Uterus (tissue), 3 donors: ENCODE measurements at regions not wholly inside any gene's neighbourhood (a gene's known extent, or its start where the extent isn't known, plus 50 kb on each side); places are given as distances from the start of the nearest gene placed in this dataset.
"Not testable (repeated sequence)": the region's sequence is repeated elsewhere in the genome, so short reads cannot be mapped to it uniquely, and the experiment has no call there.

Source experiments
- DNase-seq, 2 donors: peaks; one replicate each; pipeline ENCODE4 v3.0.0-alpha.2; 2019 to 2020
- H3K27ac ChIP-seq, 2 donors: fragments of 200-600 bp; sonication (generic); 1 replicate in 1 of 2; 2 replicates in 1 of 2; pipeline ENCODE4 v1.5.1; 2016 to 2018
- H3K27me3 ChIP-seq, 2 donors: fragments of 200-600 bp; sonication (generic); one replicate each; pipeline ENCODE4 v1.5.1; 2018 to 2019; ENCODE audit warnings: control low read depth in 1 of 2
- H3K36me3 ChIP-seq, 2 donors: fragments of 200-600 bp; sonication (generic); one replicate each; pipeline ENCODE4 v1.5.1; 2019; ENCODE audit warnings: control low read depth in 1 of 2
- H3K4me1 ChIP-seq, 2 donors: fragments of 200-600 bp; sonication (generic); one replicate each; pipeline ENCODE4 v1.5.1; 2018 to 2019; ENCODE audit warnings: control low read depth in 1 of 2
- H3K4me3 ChIP-seq, 2 donors: fragments of 200-600 bp; sonication (generic); 1 replicate in 1 of 2; 2 replicates in 1 of 2; pipeline ENCODE4 v1.5.1; 2018 to 2019; ENCODE audit warnings: mild to moderate bottlenecking in 1 of 2
- H3K9me3 ChIP-seq, 2 donors: fragments of 200-600 bp; sonication (generic); one replicate each; pipeline ENCODE4 v1.5.1; 2019; ENCODE audit warnings: control low read depth in 1 of 2
- CTCF ChIP-seq, 4 experiments: fragments of 200-600 bp in 2 of 4; fragments of 450-650 bp in 2 of 4; sonication (generic) in 2 of 4; IDR thresholded peaks; one replicate each; pipeline ENCODE4 v1.5.1; 2016 to 2019; ENCODE audit warnings: antibody characterized with exemption in 4 of 4, mild to moderate bottlenecking in 2 of 4, moderate library complexity in 1 of 4
- POLR2A ChIP-seq, 2 donors: fragments of 450-650 bp; IDR thresholded peaks; one replicate each; pipeline ENCODE4 v1.6.1; 2016; ENCODE audit warnings: antibody characterized with exemption in 2 of 2, mild to moderate bottlenecking in 1 of 2, moderate library complexity in 1 of 2
- intact Hi-C: fragments of 100-400 bp; cut with DNase I; formaldehyde crosslinking; loops from one replicate; pipeline ENCODE4 v1.15.1; 2023; ENCODE audit warnings: low total_unique reads
- donor health status: DM: yes; HTN: yes; CAD: no.

- no peaks in the 10 kb centered on the region for H3K27me3 ChIP-seq
- no peaks in the 10 kb centered on the region for H3K9me3 ChIP-seq
- intact Hi-C loops = loop anchor here (10.0 kb wide), 1 partner anchor 62 kb away; no protein-coding TSS in a partner anchor
Observed at GRCh38 chrX:8043121-8043520, 115.9 kb upstream of the PNPLA4 start.

GRCh38 chrX:8042304-8042703, 115.1 kb upstream of the PNPLA4 start:
- no peak for TF ChIP-seq CTCF (IDR thresholded peaks at IDR 0.05)
- no peak for TF ChIP-seq POLR2A (IDR thresholded peaks at IDR 0.05)
- no peaks in the 10 kb centered on the region for H3K27me3 ChIP-seq
- H3K9me3 ChIP-seq = no peaks in the 10 kb centered on the region
- intact Hi-C loops = loop anchor here (10.0 kb wide), 1 partner anchor 62 kb away; no protein-coding TSS in a partner anchor
- H3K27ac ChIP-seq = no peak overlapping the region
- no peak for DNase-seq
- no peaks in the 10 kb centered on the region for H3K36me3 ChIP-seq
- no peak overlapping the region for H3K4me3 ChIP-seq
- H3K4me1 ChIP-seq = no peaks in the 10 kb centered on the region

More at GRCh38 chrX:8043121-8043520, 115.9 kb upstream of the PNPLA4 start:
- Histone ChIP-seq H3K36me3 (no peaks in the 10 kb centered on the region), H3K27ac (no peak overlapping the region), H3K4me1 (no peaks in the 10 kb centered on the region), H3K4me3 (no peak overlapping the region)
- no peak for DNase-seq
- TF ChIP-seq POLR2A (IDR thresholded peaks at IDR 0.05) = no peak
- no peak for TF ChIP-seq CTCF (IDR thresholded peaks at IDR 0.05)

- not testable (repeated sequence) for H3K9me3 ChIP-seq, DNase-seq, H3K27me3 ChIP-seq, H3K4me3 ChIP-seq, H3K4me1 ChIP-seq, H3K27ac ChIP-seq, H3K36me3 ChIP-seq
- intact Hi-C loops = loop anchor here (10.0 kb wide), 1 partner anchor 65 kb away; no protein-coding TSS in a partner anchor
Observed at GRCh38 chrX:8039711-8040110, 112.5 kb upstream of the PNPLA4 start.

- no peak overlapping the region for H3K27ac ChIP-seq
Observed at GRCh38 chrX:8037593-8038348, 110.6 kb upstream of the PNPLA4 start.

GRCh38 chrX:8036914-8037313, 109.7 kb upstream of the PNPLA4 start:
- no peak for DNase-seq
- Histone ChIP-seq H3K4me3 (no peak overlapping the region), H3K36me3 (no peaks in the 10 kb centered on the region), H3K27me3 (no peaks in the 10 kb centered on the region), H3K9me3 (no peaks in the 10 kb centered on the region), H3K27ac (no peak overlapping the region), H3K4me1 (no peaks in the 10 kb centered on the region)
- intact Hi-C loops = no loop called here
- TF ChIP-seq CTCF (IDR thresholded peaks at IDR 0.05) (no peak), POLR2A (IDR thresholded peaks at IDR 0.05) (no peak)

More at GRCh38 chrX:8037593-8038348, 110.6 kb upstream of the PNPLA4 start:
- intact Hi-C loops = no loop called here
- Histone ChIP-seq H3K27me3 (no peaks in the 10 kb centered on the region), H3K36me3 (no peaks in the 10 kb centered on the region), H3K4me3 (no peak overlapping the region), H3K9me3 (no peaks in the 10 kb centered on the region), H3K4me1 (no peaks in the 10 kb centered on the region)
- DNase-seq = no peak
- TF ChIP-seq CTCF (IDR thresholded peaks at IDR 0.05) (no peak), POLR2A (IDR thresholded peaks at IDR 0.05) (no peak)
